A549 (cell line): ENCODE measurements at regions not wholly inside any gene's neighbourhood (a gene's known extent, or its start where the extent isn't known, plus 50 kb on each side); places are given as distances from the start of the nearest gene placed in this dataset.

Source experiments
- ATAC-seq, 2 experiments: fragments of 200-7000 bp in 1 of 2; fragments of >200 bp in 1 of 2; cut with Nextera tagmentation in 1 of 2; cut with Tn5 transposase in 1 of 2; 3 replicates each; pipeline versions ENCODE4 v1.8.0 to v1.9.1; 2018 to 2020; ENCODE audit warnings: mild to moderate bottlenecking in 1 of 2, moderate library complexity in 1 of 2
- CTCF ChIA-PET: fragments of 300-600 bp; sonication (Branson Sonifier 250); formaldehyde crosslinking; extraction: SDS; loops from one replicate; lab custom pipeline; 2021; ENCODE audit warnings: antibody characterized with exemption, inconsistent platforms; lab: Yijun Ruan, JAX
- POLR2A ChIA-PET: fragments of 350-600 bp; formaldehyde crosslinking; extraction: SDS; loops from one replicate; lab custom pipeline; 2021; ENCODE audit warnings: antibody characterized with exemption, inconsistent platforms; lab: Yijun Ruan, JAX
- DNase-seq, 2 experiments: peaks; one replicate each; pipeline versions ENCODE4 v3.0.0 to v3.0.0-alpha.2; 2011 to 2016; ENCODE audit warnings: low read depth in 1 of 2, low spot score in 1 of 2
- FAIRE-seq: peaks from 2 replicates; lab custom pipeline; 2011; peaks lifted over from hg19 to GRCh38; lab: Jason Lieb, UNC
- H3K27ac ChIP-seq, 2 experiments: fragments of >200 bp; sonication (Bioruptor Twin); formaldehyde crosslinking; 3 replicates each; pipeline ENCODE4 v1.5.1; 2016 to 2017
- H3K4me1 ChIP-seq: fragments of >200 bp; sonication (Bioruptor Twin); formaldehyde crosslinking; 3 replicates; pipeline ENCODE4 v1.6.1; 2016
- H3K4me2 ChIP-seq: fragments of >200 bp; sonication (Bioruptor Twin); formaldehyde crosslinking; 3 replicates; pipeline ENCODE4 v1.6.1; 2016
- H3K4me3 ChIP-seq: fragments of >200 bp; sonication (Bioruptor Twin); formaldehyde crosslinking; 3 replicates; pipeline ENCODE4 v1.5.1; 2016
- H3K9me3 ChIP-seq: fragments of >200 bp; sonication (Bioruptor Twin); formaldehyde crosslinking; 3 replicates; pipeline ENCODE4 v1.6.1; 2016
- ATOH8 ChIP-seq: fragments of 250-450 bp; sonication (Bioruptor Pico); IDR thresholded peaks from 2 replicates; pipeline ENCODE4 v1.5.0; 2020; ENCODE audit warnings: low read depth, mild to moderate bottlenecking, moderate library complexity
- BHLHE40 ChIP-seq: IDR thresholded peaks from 2 replicates; pipeline ENCODE4 v1.6.1; 2012; ENCODE audit warnings: low read depth, low read length, inconsistent platforms
- CBX2 ChIP-seq: fragments of 200-600 bp; sonication (generic); IDR thresholded peaks from 2 replicates; pipeline ENCODE4 v1.6.1; 2016; ENCODE audit warnings: low read depth, mild to moderate bottlenecking, borderline replicate concordance
- E2F6 ChIP-seq: IDR thresholded peaks from 2 replicates; pipeline ENCODE4 v1.6.1; 2012; ENCODE audit warnings: low read depth, borderline replicate concordance
- EHF ChIP-seq: fragments of 250-450 bp; sonication (Bioruptor Pico); IDR thresholded peaks from 2 replicates; pipeline ENCODE4 v1.5.0; 2020; ENCODE audit warnings: mild to moderate bottlenecking
- EHMT2 ChIP-seq: fragments of 200-600 bp; sonication (generic); IDR thresholded peaks from 2 replicates; pipeline ENCODE4 v1.6.1; 2016; ENCODE audit warnings: antibody characterized with exemption, low read depth, mild to moderate bottlenecking, moderate library complexity
- ESRRA ChIP-seq: fragments of 150-350 bp; IDR thresholded peaks from 2 replicates; pipeline ENCODE4 v1.6.1; 2014; ENCODE audit warnings: mild to moderate bottlenecking, low read length, borderline replicate concordance
- FOSL2 ChIP-seq, 2 experiments: fragments of 450-650 bp in 1 of 2; fragments of >200 bp in 1 of 2; sonication (Bioruptor Twin) in 1 of 2; formaldehyde crosslinking; IDR thresholded peaks; 2 replicates each; pipeline versions ENCODE4 v1.5.0 to v1.6.1; 2016 to 2020; ENCODE audit warnings: mild to moderate bottlenecking in 1 of 2, moderate library complexity in 1 of 2
- HDAC2 ChIP-seq: fragments of 200-600 bp; sonication (generic); IDR thresholded peaks from 2 replicates; pipeline ENCODE4 v1.6.1; 2016
- HOXB5 ChIP-seq: fragments of 250-450 bp; sonication (Bioruptor Pico); IDR thresholded peaks from 2 replicates; pipeline ENCODE4 v1.5.0; 2020; ENCODE audit warnings: mild to moderate bottlenecking, moderate library complexity
- JUNB ChIP-seq: fragments of >200 bp; sonication (Bioruptor Twin); formaldehyde crosslinking; IDR thresholded peaks from 2 replicates; pipeline ENCODE4 v1.6.1; 2016
- KDM1A ChIP-seq: fragments of 200-600 bp; sonication (generic); IDR thresholded peaks from 2 replicates; pipeline ENCODE4 v1.6.1; 2016; ENCODE audit warnings: low read depth, mild to moderate bottlenecking
- KDM5A ChIP-seq: fragments of 200-600 bp; sonication (generic); IDR thresholded peaks from 2 replicates; pipeline ENCODE4 v1.6.1; 2016; ENCODE audit warnings: antibody characterized with exemption, mild to moderate bottlenecking
- MAFK ChIP-seq: fragments of 450-650 bp; IDR thresholded peaks from 2 replicates; pipeline ENCODE4 v1.6.1; 2014; ENCODE audit not compliant: partially characterized antibody
- MAX ChIP-seq: IDR thresholded peaks from 2 replicates; pipeline ENCODE4 v1.6.1; 2012
- MYC ChIP-seq: IDR thresholded peaks from 2 replicates; pipeline ENCODE4 v1.6.1; 2012; ENCODE audit warnings: mild to moderate bottlenecking, inconsistent platforms, low read length, improper control_type of control experiment, borderline replicate concordance
- NFE2L2 ChIP-seq: fragments of 150-350 bp; conservative IDR thresholded peaks from 2 replicates; pipeline ENCODE4 v1.6.1; 2014; ENCODE audit warnings: low read length
- NPAS2 ChIP-seq: fragments of 250-450 bp; sonication (Bioruptor Pico); IDR thresholded peaks from 2 replicates; pipeline ENCODE4 v1.8.0; 2022; ENCODE audit warnings: mild to moderate bottlenecking, moderate library complexity, borderline replicate concordance
- PHF8 ChIP-seq: fragments of 200-600 bp; sonication (generic); IDR thresholded peaks from 2 replicates; pipeline ENCODE4 v1.6.1; 2016; ENCODE audit warnings: low read depth, mild to moderate bottlenecking, antibody characterized with exemption, moderate library complexity, borderline replicate concordance
- TP53 ChIP-seq: fragments of 250-450 bp; sonication (Bioruptor Pico); IDR thresholded peaks from 2 replicates; pipeline ENCODE4 v1.5.0; 2021; ENCODE audit warnings: mild to moderate bottlenecking, moderate library complexity
- USF2 ChIP-seq: fragments of 450-650 bp; IDR thresholded peaks from 2 replicates; pipeline ENCODE4 v1.6.1; 2014; ENCODE audit warnings: antibody characterized with exemption
- ZNF302 ChIP-seq: fragments of 250-450 bp; sonication (Bioruptor Pico); IDR thresholded peaks from 2 replicates; pipeline ENCODE4 v1.9.0; 2021; ENCODE audit warnings: inconsistent platforms, mild to moderate bottlenecking, moderate library complexity
- WGBS: methylation state at CpG from one replicate; pipeline ENCODE4 v1.1.6; 2017; ENCODE audit errors: missing lambda C conversion rate; 5-methylcytosine and 5-hydroxymethylcytosine counted together

GRCh38 chr6:11921017-11921438, 91.1 kb upstream of the HIVEP1 start:
- 11% methylated on average over 5 of the region's 5 CpGs for WGBS
- Histone ChIP-seq H3K4me3 (no peak overlapping the region), H3K9me3 (no peaks in the 10 kb centered on the region), H3K27ac (peak overlapping the region; percentile 54 to 83), H3K4me1 (peaks cover 16% of the 10 kb centered on the region), H3K4me2 (peak overlapping the region; percentile 35)
- ChIA-PET CTCF (interaction anchor here (0.9 to 1.4 kb wide), 3 partner anchors 9 to 265 kb away, joined by 3 read pairs; no protein-coding TSS in a partner anchor), POLR2A (interaction anchor here (1.5 kb wide), 2 partner anchors 87 to 150 kb away, joined by 4 read pairs; no protein-coding TSS in a partner anchor)
- FAIRE-seq, result no peak
- DNase-seq, result peak; percentile 59 to 77
- 0 out of 2 replicates have a peak, but pooled peaks have one; percentile 26 for TF ChIP-seq MAX
- 0 out of 2 replicates have a peak, but pooled peaks have one; percentile 5 for TF ChIP-seq NFE2L2
- no peak for TF ChIP-seq USF2
- peak; percentile 56 for TF ChIP-seq MAFK
- no peak for TF ChIP-seq ATOH8
- no peak for TF ChIP-seq FOSL2 (IDR thresholded peaks at IDR 0.05)
- TF ChIP-seq FOSL2 (CRISPR knock-in tag; IDR thresholded peaks at IDR 0.05), result 0 out of 2 replicates have a peak, but pooled peaks have one; percentile 36
- ATAC-seq, result peak; percentile 99

GRCh38 chr6:11920566-11920965, 91.5 kb upstream of the HIVEP1 start:
- H3K9me3 ChIP-seq, result no peaks in the 10 kb centered on the region
- peak overlapping the region; percentile 35 for H3K4me2 ChIP-seq
- peak overlapping the region; percentile 54 to 83 for H3K27ac ChIP-seq
- H3K4me3 ChIP-seq, result no peak overlapping the region
- 81% methylated on average over 3 of the region's 3 CpGs for WGBS
- POLR2A ChIA-PET, result interaction anchor here (1.5 kb wide), 2 partner anchors 87 to 150 kb away, joined by 4 read pairs; no protein-coding TSS in a partner anchor
- DNase-seq, result no peak
- CTCF ChIA-PET, result interaction anchor here (0.9 to 1.4 kb wide), 3 partner anchors 10 to 29 kb away, joined by 3 read pairs; no protein-coding TSS in a partner anchor
- peak; percentile 50 to 55; a peak in 5 of 6 replicates for ATAC-seq
- TF ChIP-seq NPAS2 (CRISPR knock-in tag) (no peak), PHF8 (no peak), ATOH8 (no peak), BHLHE40 (no peak), JUNB (no peak), E2F6 (no peak), TP53 (no peak), FOSL2 (IDR thresholded peaks at IDR 0.05) (no peak), FOSL2 (CRISPR knock-in tag; IDR thresholded peaks at IDR 0.05) (no peak), HOXB5 (CRISPR knock-in tag) (no peak), EHMT2 (no peak), HDAC2 (no peak), ZNF302 (CRISPR knock-in tag) (no peak), MYC (no peak), KDM5A (no peak), EHF (CRISPR knock-in tag) (no peak), NFE2L2 (no peak), CBX2 (no peak), KDM1A (no peak), ESRRA (no peak), MAX (no peak)
- H3K4me1 ChIP-seq, result peaks cover 16% of the 10 kb centered on the region
- FAIRE-seq, result no peak
